NCI-H2029 treated with DMSO at 0.1 percent for 48 hours (cell line): ENCODE measurements at regions not wholly inside any gene's neighbourhood (a gene's known extent, or its start where the extent isn't known, plus 50 kb on each side); places are given as distances from the start of the nearest gene placed in this dataset.
"Not testable (repeated sequence)": the region's sequence is repeated elsewhere in the genome, so short reads cannot be mapped to it uniquely, and the experiment has no call there.

ENCODE experiments used
- DNase-seq: peaks from one replicate; lab custom pipeline; 2025; lab: John Stamatoyannopoulos, UW

DNA sequence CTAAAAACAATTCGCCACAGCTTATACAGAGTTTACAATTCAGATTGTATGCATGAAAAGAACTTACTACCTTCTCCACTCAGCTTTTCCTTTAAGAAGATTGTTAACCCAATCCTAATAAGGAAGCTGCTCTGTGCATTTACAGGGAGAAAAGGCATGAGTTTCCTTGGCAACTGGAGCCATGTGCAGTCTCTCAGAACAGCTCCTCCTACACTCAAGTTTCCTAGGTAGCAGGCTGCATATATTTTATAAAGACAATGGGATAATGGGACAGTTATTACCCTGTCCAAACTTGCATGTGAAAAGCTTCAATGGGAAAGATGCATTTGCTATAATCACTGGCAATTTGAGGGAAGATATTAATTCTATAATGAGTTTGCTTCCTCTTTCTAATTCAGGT lies 125.5 kb upstream of the TRPC4 start:
- no peak for DNase-seq

DNA sequence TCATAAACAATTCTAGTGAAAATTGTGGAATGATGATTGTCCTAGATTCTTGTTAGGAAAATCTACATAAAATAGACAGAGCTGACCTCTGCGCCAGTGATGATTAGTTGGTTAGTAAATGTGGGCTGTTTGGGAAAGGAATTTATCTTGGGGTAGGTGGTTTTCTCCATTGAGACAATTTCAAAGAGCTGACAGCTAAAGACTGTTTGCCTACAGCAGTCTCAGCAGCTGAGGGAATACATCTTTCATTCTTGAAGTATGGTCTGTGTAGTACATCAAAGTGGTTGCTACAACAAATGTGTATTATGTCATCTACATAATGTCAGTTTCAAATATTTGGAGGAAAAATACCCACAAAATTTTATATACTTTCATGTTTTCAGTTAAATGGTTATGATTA lies 117.2 kb upstream of the TRPC4 start:
- no peak for DNase-seq

DNA sequence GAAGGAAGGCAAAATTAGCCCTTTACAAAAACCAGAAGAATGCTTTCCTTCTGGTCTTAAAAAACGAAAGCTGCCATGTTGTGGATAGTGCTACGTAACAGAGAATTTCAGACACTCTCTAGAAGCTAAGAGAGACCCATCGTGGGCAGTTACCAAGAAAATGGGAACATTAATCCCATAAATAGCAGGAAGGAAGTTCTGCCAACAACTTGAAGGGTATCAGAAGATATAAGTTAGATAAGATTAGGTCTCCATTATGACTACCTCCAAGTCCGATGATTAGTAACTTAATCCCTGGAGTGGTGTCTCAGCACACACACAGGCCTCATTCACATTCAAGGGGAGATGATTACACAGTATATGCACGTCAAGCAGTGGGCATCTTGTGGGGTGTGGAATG lies 115.7 kb upstream of the TRPC4 start:
- DNase-seq = no peak

DNA sequence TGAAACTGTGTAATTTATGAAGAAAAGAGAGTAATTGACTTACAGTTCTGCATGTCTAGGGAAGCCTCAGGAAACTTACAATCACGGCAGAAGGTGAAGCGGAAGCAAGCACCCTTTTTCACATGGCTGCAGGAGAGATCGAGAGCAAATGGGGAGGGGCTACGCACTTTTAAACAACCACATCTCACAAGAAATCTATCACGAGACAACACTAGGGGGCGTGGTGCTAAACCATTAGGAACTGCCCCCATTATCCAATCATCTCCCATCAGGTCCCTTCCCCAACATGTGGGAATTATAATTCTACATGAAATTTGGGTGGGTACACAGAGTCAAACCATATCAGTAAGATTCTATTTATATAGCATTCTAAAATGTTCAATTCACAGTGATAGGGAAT lies 114.8 kb upstream of the TRPC4 start:
- DNase-seq = no peak

DNA sequence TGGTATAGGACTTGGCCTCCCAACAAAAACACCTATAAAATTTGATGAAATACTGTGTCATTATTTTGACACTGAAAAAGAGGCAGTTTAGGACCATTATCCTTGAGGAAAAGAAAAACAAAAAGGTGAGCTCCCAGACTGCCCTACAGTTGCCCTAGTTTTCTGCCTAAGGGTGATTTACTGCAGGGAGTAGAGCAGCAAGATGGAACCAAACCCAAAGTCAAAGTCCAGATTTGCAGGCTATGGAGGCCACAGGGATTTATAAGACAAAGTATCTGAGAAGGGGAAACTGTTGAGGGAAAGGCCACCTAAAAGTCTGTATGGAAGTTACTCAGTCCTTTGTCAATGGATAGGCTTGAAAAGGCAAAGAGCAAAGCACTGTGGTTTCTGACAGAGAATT lies 112.4 kb upstream of the TRPC4 start:
- no peak for DNase-seq

DNA sequence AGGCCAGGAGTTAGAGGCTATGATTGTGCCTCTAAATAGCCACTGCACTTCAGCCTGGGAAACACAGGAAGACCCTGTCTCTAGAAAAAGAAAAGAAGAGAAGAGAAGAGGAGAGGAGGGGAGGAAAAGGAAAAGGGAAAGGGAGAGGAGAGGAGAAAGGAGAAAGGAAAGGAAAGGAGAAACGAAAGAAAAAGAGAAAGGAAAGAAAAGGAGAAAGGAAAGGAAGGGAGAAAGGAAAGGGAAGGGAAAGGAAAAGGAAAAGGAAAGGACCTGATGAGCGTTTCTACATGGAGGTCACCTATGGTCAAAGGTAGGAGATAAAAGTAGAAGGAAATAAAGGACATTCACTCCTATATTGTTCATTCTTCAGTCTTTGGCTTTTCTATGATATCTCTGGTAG lies 109.1 kb upstream of the TRPC4 start:
- DNase-seq = no peak

DNA sequence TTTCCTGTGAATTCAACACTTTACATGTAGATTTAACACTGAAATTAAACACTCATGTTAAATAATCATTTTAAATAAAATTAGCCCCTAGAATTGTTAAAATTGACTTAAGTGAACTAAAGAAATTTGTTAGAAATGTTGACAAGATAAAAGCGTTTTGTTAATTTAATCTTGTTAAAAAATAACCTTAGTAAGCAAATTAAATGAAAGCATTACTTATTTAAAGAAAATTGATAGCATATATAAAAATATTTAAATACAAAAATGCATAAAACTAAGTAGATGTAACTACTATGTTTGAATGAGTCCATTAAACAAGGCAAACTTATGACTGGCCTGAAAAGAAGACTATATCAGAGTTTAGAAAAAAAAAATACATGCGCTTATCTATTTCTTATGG lies 99.0 kb upstream of the TRPC4 start:
- DNase-seq = no peak

DNA sequence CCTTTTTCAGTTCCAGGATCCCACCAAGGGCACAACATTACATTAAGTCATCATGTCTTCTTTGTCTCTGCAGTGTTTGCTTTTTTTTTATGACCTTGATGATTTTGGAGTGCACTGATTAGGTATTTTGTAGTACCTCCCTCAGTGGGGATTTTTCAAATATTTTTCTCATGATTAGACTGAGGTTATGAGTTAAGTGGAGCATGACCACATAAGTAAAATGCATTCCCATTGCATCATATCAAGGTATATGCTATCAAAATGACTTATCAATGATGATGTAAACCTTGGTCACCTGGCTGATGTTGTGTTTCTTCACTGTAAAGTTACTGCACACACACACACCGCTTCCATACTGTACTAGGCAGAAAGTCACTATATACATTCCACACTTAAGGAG lies 96.7 kb upstream of the TRPC4 start:
- no peak for DNase-seq

DNA sequence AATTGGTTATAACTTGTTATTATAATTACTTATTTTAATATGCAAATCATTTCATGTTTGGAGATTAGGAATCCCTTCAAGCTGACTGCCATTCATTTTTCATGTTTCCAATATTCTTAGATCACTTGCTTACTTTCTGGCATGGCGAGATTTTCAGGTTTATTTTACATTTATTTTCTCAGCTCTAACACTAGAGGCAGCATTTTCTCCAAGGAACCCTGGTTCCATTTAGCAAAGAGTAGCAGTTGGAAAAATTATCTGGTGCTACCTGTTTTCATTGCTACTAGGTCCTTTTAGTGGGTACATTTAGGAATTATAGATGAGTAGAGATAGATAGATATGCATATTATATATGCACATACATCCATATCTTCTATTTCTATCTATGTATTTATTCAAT lies 90.9 kb upstream of the TRPC4 start:
- DNase-seq = no peak

DNA sequence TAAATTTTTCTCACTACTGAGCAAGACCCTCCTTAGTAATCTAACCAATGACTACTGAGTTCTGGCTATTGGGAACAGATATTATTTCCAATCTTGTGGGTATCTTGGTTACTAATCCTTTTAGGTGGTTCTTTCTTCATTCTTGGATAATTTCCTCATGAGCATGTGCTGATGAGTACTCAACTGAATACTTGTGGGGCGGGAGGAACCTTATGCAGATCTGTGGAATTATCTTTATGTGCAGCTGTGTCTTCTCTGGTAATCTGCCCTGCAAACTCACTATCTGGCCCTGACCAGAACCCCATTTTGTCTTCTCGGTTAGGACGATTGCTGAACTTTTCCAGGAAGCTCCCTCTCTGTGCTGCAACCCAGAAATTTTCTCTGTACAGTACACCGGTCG lies 89.7 kb upstream of the TRPC4 start:
- DNase-seq = no peak

DNA sequence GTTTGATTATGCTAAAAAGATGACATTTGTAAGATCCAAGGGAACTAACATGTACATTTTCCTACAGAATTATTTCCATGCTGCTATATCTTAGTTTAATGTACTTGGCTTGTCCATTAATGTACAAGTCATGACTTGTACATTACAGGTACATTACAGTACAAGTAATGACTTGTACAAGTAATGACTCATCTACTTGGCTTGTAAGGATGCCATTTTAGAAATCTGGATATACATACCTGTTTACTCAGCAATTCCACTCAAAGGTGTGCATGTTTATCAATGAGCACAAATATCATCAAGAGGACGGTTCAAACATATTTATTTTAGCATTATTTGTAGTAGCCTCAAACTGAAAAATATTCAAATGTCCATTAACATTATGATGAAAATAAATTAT lies 87.0 kb upstream of the TRPC4 start:
- no peak for DNase-seq

DNA sequence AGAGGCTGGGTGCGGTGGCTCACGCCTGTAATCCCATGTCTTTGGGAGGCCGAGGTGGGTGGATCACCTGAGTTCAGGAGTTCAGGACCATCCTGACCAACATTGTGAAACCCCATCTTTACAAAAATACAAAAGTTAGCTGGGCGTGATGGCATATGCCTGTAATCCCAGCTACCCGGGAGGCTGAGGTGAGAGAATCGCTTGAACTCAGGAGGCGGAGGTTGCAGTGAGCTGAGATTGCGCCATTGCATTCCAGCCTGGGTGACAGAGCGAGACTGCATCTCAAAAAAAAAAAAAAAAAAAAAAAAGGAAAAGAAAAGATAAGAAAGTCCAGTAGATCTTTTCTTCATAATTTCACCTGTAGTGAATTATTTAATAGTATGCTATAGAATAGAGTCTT lies 85.0 kb upstream of the TRPC4 start:
- not testable (repeated sequence) for DNase-seq

DNA sequence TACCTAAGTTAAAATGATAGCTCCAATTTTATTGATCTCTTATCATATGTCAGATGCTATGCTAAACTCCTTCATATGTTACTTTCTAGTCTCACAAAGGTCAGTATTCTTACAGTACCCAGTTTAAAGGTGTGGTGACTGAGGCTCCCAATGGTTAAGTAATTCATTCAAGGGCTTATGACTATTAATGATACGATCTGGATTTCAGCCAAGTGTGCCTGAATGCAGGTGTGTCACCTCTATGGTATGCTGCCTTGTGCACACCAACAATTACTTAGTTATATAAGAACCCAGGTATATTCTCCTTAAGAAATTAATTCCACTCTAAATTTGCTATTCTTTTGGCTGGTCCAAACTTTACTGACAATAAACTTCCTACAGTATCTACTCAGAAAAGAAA lies 84.6 kb upstream of the TRPC4 start:
- no peak for DNase-seq

DNA sequence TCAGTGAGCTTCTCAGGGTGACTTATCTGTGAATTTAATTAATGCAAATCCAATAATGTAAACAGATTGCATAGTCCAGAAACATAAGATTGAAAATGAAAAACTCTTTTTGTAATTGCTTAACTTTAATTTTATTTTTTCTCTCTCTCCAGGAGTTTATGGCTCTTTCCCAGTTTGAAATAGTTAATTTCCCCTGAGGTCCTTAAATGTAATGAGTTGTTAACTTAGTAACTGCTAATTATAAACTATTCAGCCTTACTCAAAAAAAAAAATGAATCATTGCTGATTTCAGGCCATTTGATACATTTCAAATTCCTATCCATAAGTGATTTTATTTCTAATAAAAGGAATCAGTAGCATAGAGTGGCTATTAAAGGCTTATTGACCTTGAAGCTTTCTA lies 84.1 kb upstream of the TRPC4 start:
- DNase-seq = no peak

DNA sequence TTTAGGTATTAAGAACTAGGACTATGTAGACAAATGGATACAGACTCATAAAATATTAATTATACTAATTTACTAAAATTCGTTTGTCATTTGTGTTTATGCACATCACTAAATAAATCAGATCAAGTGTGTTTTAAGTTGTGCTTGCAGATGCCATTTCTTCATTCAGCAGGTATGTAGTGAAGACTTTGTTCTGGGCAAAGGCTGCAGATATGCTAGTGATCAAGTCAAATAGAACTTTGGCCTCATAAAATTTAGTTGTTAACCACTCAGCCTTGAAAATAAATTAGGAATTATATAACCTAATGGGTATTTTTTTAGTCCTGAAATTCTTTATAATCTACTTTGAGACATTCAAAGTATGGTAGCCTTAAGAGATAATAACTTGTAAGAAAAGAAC lies 80.4 kb upstream of the TRPC4 start:
- no peak for DNase-seq

DNA sequence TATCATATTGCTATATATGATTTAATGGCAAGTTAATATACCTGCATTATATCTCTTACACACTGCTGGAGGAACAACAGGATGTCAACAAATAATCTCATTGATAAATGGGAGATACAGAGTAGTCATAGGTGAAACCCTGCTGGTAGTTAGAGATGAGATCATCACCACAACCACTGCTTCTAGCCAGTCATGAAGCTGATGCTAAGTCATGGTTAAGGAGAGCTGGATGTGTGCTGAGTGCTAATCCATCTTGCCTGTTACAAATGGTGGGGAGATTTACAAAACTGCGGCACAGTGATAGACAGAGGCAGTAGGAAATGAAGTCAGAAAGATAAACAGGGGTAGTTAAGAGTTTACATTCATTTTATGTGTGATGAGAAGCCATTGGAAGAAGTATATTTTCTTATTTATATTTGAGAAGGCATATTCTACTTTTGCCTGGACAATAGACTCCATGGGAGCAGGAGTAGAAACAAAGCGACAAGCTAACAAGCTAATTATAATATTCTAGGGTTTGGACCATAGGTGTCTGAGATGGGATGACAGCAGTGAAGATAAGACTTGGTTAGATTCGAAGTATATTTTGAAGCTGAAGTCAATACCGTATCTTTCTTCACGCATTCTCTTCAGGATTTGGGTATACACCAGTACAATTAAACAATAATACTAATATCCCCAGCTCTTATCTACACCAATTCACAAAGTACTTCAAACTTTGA lies 78.0 kb upstream of the TRPC4 start:
- DNase-seq = no peak

DNA sequence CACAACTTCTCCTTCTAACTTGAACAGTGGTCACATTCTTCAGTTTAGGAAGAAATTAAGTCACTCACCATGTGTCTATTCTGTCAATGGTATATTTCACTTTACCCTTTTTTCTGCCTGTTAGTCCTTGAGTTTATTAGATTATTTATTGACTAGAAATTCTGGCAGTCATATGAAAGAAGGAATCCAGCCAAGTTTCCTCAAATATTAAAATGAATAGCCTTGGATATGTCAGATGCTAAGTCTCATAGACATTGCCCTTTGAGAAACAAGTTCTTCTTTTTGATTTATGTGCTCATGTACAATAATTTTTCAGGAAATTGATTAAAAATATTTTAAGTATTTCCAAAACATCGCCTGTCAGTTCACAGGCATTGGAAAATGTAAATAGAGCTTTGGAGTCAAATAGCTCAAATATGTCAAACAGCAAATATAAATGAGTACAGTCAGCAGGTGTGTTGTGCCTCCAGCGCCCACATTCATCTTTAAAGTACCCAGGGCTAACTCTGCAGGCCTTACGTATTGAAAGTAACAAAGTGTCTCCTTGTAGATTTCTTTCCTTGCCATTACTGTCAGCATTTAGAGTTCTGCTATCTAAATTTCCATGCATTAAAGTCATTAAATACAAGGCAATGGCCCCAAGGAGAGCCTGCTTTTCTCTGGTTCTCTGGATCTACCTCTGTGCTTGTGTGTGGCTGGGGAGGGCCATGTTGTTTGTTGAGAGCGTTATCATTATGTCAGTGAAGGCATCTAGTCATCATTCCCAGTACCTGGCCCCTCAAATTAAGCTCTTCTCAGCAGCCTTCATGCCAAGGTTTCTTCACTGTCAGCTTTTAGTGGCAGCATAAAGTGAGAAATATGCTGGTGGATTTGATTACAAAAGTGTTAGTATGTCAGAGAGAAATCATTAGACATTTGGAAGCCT lies 76.3 kb upstream of the TRPC4 start:
- no peak for DNase-seq

DNA sequence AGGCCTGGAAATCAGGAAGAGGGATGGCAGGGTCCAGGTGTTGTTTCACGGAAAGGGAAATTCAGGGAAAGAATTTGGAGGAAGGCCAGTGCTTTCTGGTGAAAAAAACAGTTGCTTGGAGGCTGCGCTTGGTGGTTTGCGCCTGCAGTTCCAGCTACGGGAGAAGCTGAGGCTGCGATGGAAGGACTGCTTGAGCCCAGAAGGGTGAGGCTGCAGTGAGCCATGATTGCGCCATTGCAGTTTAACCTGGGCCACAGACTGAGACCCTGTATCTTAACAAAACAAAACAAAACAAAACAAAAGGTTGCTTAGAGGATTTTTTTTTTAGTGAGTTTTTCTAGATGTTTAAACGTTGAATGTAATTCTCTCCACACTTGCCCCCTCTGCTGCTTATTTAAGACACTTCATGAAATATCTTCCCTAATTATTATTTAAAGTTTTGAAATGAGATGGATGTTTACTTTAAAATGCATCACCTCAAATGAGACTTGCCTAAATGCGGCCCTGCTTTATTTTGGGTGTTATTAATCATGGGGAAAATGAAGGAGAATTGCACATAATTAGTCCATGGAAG lies 75.4 kb upstream of the TRPC4 start:
- no peak for DNase-seq

DNA sequence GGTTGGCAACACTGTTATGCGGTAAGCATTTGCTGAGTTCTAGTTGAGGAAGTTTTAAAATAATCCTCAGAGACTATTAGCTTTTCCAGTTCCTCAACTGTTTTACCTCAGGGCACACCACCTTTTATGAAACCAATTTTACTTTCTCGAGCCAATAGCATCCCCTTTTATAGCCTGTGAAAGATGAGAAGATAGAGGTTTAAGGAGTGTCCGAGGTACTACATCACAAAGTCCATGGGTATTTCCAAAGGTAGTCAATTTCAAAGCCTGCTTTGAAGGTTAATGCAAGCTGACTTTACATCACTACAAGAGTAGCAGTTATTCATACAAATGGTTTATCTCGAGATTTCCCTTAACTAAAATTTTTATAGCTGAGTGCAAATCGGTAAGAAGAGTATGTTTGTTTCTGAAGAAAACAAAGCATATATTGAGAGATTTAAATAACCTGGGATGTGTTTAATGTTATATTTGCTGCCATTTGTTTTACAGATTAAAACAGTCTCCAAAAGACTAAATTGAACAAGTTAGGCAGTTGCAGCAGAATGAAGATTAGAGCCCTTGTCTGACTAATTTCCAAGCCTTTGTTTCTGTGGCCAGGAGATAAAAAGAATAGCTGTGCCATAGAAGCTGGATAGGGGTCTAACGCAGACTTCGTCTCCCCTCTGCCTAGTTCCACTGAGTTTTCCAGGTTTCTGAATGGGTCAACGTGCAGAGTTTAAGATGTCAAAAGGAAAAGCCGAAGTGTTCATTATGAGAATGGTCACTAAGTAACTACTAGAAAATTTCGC lies 74.7 kb upstream of the TRPC4 start:
- DNase-seq = no peak

DNA sequence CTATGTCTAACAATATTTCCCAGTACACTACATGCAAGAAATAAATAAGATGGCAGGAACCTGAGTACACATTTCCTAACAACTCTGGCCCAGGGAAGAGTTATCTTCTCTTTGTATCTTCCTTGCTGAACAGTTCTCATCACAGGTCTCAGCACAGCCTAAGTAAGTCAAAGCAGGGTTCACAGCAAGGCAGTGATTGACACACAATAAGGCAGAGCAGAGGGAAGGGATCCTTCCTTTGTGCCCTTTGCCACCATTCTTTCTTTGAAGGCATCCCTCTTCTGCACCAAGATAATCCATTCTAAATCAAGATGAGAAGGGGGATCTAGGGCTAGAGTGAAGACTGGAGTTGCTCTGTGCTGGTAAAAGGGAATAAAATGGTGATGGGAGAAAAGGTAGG lies 73.4 kb upstream of the TRPC4 start:
- DNase-seq = no peak

DNA sequence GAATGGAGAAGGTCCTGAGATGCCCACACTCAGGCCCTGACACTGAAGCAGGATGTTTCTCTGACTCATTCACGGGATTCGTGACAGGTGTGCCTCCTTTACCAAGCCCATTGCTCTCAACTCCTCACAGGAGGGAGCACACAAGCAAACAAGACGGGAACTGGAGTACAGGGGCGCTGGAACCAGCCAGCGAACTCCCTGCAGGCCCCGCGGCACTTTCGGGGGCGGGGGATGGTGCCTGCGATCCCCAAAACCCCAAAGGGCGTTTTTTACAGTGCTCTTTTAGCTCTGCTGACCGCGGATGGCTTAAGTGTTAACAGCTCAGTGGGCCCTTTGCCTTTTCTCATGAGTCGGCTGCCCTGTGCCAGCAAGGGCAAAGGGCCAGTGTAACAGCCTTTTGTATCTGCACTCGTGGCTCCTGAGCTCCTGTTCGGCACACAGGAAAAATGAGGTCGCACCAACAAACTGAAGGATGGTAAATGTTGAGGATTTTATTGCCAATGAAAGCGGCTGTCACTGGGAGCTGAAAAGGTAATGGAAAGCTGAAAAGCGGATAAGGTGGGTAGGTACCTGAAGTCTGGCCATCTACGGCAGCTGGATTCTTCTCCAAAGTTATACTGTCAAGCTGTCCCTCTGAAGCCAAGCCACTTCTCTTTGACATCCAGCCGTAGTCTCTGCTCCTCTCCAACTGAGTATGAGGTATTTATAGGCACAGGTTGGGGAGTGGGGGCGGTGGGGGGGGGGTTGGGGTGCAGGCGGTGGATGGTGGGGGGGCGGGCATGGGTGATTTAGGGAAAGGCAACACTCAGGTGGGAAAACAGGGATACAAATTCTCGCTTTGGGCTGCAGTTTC lies 65.0 kb upstream of the TRPC4 start:
- DNase-seq = no peak

DNA sequence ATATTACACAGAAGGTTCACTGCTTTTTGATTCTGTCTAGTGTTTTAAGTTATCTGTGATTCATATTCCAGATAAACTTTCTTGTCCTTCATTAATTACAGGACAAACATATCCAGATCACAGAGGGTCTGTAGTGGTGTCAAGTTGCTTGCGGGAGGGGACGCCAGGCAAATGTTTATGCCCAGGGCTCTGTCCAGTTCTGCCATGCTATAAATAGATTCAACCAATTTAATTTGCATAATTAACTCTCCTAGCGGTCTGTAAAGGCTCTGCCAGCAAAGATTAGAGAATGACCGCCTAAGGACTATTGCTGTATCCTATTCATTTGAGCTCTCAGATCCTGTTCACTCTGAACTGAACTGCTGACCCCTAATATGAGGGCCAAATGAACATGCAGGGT lies 59.7 kb upstream of the TRPC4 start:
- DNase-seq = no peak
